Neuron (in vitro differentiated cells): ENCODE measurements at regions not wholly inside any gene's neighbourhood (a gene's known extent, or its start where the extent isn't known, plus 50 kb on each side); places are given as distances from the start of the nearest gene placed in this dataset.

ENCODE experiments used
- H2AFZ ChIP-seq: one replicate; pipeline ENCODE4 v1.6.1; 2013; ENCODE audit warnings: low read depth, mild to moderate bottlenecking, inconsistent platforms, low read length, moderate library complexity
- H3K27me3 ChIP-seq: one replicate; pipeline ENCODE4 v1.6.1; 2013; ENCODE audit warnings: low read length; ENCODE audit not compliant: insufficient read depth
- H3K36me3 ChIP-seq: one replicate; pipeline ENCODE4 v1.6.1; 2013; ENCODE audit warnings: low read length; ENCODE audit not compliant: insufficient read depth
- H3K4me1 ChIP-seq: one replicate; pipeline ENCODE4 v1.6.1; 2013; ENCODE audit warnings: low read length; ENCODE audit not compliant: insufficient read depth
- H3K4me3 ChIP-seq: 2 replicates; pipeline ENCODE4 v1.5.1; 2013; ENCODE audit warnings: mild to moderate bottlenecking, low read length, moderate library complexity
- H3K9me3 ChIP-seq: one replicate; pipeline ENCODE4 v1.6.1; 2013; ENCODE audit warnings: low read length

DNA sequence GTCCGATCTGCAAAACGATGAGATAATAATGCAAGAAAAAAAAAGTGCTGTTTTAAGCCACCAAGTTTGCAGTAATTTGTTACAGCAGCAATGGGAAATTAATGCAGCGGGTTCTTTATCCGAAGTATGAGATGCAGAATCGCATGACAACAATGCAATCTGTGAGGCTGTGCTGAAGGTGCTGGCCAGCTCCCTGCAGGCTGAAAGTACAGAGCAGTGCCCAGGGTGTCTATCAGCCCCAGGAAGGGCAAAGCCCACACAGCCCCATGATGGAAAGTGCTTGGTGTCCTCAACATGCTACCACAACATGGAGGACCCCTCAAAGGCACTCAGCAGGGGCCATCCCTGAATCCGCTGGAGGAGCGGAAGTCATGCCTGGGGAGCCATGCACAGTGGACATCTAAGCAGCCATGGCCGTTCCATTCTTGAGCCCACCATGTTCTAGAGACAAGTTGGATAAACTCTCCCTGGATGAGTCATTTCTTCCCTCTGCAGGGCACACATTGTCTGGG, 199.5 kb upstream of the PFKP start:
- no peak overlapping the region for H2AFZ ChIP-seq
- H3K4me1 ChIP-seq = no peaks in the 10 kb centered on the region
- no peak overlapping the region for H3K4me3 ChIP-seq
- no peaks in the 10 kb centered on the region for H3K27me3 ChIP-seq
- no peaks in the 10 kb centered on the region for H3K9me3 ChIP-seq
- no peaks in the 10 kb centered on the region for H3K36me3 ChIP-seq

DNA sequence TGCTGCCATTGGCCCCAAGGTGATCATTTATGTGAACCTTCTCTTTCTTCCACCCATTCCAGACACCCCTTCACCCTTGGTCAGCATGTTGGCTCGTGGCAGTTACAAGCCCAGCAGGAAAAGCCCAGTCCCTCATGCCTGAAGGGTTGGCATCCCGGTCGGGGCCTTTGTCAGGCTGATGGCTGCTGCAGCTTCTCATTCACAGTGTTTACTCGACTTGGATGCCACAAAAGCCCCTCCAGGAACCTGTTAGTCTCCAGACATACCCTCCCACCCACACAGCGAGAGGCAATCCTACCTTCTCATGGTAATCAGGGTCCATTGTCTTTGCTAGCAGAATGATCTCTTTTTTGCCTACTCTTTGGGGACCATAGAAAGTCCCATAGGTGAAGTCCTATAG, 200.8 kb upstream of the PFKP start:
- no peaks in the 10 kb centered on the region for H3K27me3 ChIP-seq
- H3K4me1 ChIP-seq = no peaks in the 10 kb centered on the region
- no peaks in the 10 kb centered on the region for H3K36me3 ChIP-seq
- no peak overlapping the region for H3K4me3 ChIP-seq
- no peak overlapping the region for H2AFZ ChIP-seq
- H3K9me3 ChIP-seq = no peaks in the 10 kb centered on the region

DNA sequence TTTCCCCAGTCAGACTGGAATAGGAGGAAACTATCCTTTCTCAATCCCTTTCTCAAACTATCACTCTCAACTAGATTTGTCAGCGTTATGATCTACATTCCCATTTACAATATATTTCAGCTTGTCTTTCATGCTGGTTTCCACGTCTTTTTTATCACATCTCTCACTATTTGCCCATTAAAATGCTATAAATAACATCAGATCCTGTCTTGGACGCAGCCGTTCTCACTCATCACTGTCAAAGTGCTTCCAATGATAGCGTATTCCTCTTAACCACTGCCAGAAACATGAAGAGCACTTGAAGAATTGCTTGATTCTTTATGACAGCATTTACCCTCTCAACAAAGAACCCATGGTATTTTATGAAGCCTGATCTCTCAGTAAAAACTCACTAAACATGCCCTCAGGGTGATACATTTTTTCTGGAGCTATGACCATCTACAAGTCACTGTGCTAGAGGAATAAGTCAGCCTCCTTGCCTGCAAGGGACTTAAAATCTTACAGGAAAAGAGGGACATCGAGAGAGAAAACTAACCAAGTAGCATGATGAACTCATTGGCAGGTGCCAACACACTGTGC, 205.6 kb upstream of the PFKP start:
- no peaks in the 10 kb centered on the region for H3K9me3 ChIP-seq
- H3K27me3 ChIP-seq = no peaks in the 10 kb centered on the region
- H3K4me3 ChIP-seq = no peak overlapping the region
- no peak overlapping the region for H2AFZ ChIP-seq
- H3K36me3 ChIP-seq = no peaks in the 10 kb centered on the region
- H3K4me1 ChIP-seq = no peaks in the 10 kb centered on the region

DNA sequence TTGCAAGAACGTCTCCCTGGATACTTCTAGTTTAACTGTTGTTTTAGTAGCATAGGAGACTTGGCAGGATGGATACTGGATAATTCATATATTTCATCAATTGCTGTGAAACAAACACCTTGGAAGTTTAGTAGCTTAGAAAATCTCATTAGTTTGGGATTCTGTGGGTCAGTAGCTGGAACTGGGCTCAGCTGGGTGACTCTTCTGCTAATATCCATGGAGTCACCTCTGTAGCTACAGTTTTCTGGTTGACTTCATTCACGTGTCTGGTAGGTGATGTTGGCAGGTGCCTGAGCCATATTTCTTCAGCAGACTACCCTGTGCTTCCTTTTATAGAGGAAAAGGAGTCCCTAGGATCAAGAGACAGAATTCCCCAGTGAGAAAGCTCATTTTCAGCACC, 208.9 kb upstream of the PFKP start:
- no peaks in the 10 kb centered on the region for H3K36me3 ChIP-seq
- H3K4me1 ChIP-seq = no peaks in the 10 kb centered on the region
- H3K4me3 ChIP-seq = no peak overlapping the region
- H2AFZ ChIP-seq = no peak overlapping the region
- H3K9me3 ChIP-seq = no peaks in the 10 kb centered on the region
- peaks cover 3% of the 10 kb centered on the region for H3K27me3 ChIP-seq

DNA sequence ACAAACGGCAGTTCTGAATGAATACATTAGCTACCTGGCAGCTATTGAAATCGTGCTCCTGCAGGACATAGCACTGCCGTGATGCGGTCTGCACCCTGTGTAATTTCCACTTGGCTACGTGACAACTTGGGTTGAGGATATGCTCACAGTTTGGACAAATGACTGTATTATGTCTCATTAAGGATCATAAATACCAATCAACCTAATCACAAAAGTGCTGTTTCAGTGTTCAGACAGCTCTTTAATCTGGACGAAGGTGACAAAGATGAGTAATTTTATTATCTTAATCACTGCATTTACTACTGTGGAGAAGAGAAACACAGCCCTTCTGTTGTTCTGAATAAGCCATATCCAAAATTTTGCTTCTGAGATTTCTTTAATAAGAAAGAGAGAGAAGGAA, 210.8 kb upstream of the PFKP start:
- Histone ChIP-seq H3K27me3 (peaks cover 3% of the 10 kb centered on the region), H3K9me3 (no peaks in the 10 kb centered on the region), H3K36me3 (no peaks in the 10 kb centered on the region), H2AFZ (no peak overlapping the region), H3K4me3 (no peak overlapping the region), H3K4me1 (no peaks in the 10 kb centered on the region)

DNA sequence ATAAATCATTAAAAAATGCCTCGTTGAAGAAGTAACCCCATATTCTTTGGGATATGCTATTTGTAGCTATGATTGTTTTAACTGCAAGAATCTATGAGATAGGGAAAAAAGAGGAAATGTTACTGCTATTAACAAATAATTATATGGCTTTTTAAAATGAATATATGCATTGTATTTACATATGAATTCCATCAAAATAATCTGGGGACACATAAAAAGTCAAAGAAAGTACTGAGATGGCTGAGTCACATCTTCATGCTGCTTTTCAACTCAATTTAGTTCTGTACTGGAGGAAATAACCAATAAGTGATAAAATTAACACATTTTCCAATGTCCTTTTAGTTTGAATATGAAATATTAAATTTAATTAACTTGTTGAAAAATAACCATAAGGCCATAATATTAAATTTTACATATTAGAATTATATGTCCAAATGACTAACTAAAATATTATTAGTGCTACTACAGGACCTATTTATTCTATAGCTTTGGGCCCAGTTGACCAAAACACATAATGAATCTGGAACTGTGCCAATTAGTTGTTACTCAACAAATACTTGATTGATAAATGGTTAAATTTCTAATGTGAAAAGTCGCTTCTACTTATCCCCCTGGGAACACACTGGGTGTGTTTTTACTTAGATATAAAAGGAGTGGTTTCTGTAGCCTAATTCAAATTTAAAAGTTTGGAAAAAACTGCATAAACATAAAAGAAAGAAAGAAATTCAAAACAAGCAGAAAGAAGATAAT, 214.6 kb upstream of the PFKP start:
- no peaks in the 10 kb centered on the region for H3K9me3 ChIP-seq

DNA sequence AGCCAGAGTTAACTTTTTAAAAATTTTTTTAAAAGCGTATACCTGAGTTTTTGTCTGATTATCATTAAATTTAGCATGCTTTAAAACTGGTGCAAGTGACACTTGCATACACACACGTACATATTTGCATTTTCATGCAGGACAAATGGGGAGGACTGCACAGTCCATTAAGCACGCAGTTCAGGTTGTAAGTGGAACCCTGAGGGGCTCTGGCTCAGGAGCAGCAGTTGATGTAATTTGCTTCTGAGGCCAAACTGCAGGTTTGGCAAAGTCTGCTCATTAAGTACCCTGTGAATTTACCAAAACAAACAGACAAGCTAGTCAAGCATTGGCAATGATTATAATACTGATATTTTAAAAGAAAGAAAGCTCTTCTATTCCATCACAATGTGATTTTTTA, 215.8 kb upstream of the PFKP start:
- H3K27me3 ChIP-seq = peaks cover 3% of the 10 kb centered on the region
- no peaks in the 10 kb centered on the region for H3K9me3 ChIP-seq
- H3K4me3 ChIP-seq = no peak overlapping the region
- no peak overlapping the region for H2AFZ ChIP-seq
- H3K4me1 ChIP-seq = no peaks in the 10 kb centered on the region
- H3K36me3 ChIP-seq = no peaks in the 10 kb centered on the region

More for the DNA sequence above, 214.6 kb upstream of the PFKP start:
- peaks cover 3% of the 10 kb centered on the region for H3K27me3 ChIP-seq
- H3K4me3 ChIP-seq = no peak overlapping the region
- no peaks in the 10 kb centered on the region for H3K36me3 ChIP-seq
- no peak overlapping the region for H2AFZ ChIP-seq
- no peaks in the 10 kb centered on the region for H3K4me1 ChIP-seq

DNA sequence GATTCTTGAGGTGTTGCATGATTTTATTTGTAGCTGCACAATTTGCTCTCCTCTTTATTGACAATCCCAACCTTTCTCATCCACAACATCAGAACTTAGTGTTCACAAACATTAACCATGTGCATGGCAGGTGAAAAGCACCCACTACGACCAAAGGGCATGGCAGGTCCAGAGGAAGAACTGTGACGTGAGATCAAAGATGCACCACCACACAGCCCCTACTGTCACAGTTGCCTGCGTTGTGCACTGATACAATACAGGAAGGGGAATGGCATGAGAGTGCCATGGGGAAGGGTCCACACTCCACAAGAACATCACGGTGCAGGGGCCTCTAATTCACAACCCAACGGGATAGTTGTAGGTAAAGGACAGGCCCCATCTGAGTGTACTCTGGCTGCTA, 217.1 kb upstream of the PFKP start:
- Histone ChIP-seq H2AFZ (no peak overlapping the region), H3K9me3 (no peaks in the 10 kb centered on the region), H3K27me3 (no peaks in the 10 kb centered on the region), H3K4me1 (no peaks in the 10 kb centered on the region), H3K4me3 (no peak overlapping the region), H3K36me3 (no peaks in the 10 kb centered on the region)

DNA sequence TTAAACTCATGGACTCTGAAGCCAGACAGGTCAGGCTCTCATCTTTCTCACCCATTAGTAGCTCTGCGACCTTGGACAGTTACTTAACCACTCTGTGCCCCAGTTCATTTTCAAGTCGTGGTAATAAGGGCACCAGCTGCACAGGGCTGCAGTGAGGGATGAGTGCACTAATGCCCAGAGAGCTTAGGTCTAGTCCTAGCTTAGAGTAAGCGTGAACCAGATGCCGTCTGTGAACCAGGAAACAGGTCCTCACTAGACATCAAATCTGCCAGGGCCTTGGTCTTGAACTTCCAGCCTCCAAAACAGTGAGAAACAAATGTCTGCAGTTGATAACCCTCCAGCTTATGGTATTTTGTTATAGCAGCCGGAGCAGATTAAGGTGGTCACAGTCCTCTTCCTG, 222.4 kb upstream of the PFKP start:
- Histone ChIP-seq H3K4me3 (no peak overlapping the region), H3K36me3 (no peaks in the 10 kb centered on the region), H3K4me1 (no peaks in the 10 kb centered on the region), H2AFZ (no peak overlapping the region), H3K27me3 (no peaks in the 10 kb centered on the region), H3K9me3 (no peaks in the 10 kb centered on the region)

DNA sequence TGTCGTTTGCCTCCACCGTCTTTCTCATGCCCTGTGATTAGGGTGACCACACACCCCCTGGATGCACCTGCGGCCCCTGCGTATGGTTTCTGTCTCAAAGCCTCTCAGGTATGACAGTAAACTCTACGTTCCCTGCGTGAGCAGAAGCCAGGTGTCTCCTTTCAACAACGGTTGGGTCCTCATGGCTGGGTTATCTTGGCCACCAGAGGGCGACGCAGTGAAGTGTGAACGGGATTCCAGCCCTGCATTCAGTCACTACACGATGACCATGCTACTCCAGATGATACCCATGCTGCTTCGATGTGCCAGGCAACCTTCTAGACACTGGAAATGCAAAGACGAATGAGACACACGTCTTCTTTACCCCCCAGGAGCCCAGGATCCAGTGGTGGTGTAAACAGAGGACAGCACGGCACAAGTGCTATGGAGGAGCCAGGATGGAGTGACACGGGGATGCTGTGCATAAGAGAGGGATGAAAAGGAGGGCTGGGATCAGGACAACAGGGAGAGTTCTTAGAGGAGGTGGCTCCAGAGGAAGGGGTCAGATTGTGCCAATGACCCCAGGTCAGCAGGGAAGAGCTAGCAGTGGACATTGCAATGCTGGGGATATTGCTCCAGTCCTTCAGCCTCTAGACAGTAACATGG, 228.1 kb upstream of the PFKP start:
- H3K36me3 ChIP-seq = no peaks in the 10 kb centered on the region
- no peaks in the 10 kb centered on the region for H3K9me3 ChIP-seq
- H3K27me3 ChIP-seq = no peaks in the 10 kb centered on the region
- no peaks in the 10 kb centered on the region for H3K4me1 ChIP-seq
- no peak overlapping the region for H3K4me3 ChIP-seq
- no peak overlapping the region for H2AFZ ChIP-seq

DNA sequence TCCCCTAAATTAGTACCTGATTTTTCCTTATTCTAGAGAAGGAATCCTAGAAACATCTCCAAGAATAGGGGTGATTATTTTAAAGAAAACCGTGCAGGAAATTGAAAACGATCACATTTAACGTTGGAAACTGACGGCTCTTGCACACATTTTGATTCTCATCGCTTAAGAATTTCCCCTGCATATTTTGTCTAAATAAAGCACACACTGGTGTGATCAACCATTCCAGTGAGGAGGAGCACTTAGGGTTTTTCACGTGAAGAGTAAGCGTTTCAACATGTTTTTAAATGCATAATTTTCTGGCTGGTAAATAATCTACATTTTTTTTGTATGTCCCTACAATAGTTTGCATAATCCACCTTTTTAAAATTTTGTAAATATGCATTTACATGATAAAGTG, 229.7 kb upstream of the PFKP start:
- no peaks in the 10 kb centered on the region for H3K36me3 ChIP-seq
- no peaks in the 10 kb centered on the region for H3K9me3 ChIP-seq
- H3K27me3 ChIP-seq = no peaks in the 10 kb centered on the region
- no peak overlapping the region for H3K4me3 ChIP-seq
- H3K4me1 ChIP-seq = no peaks in the 10 kb centered on the region
- no peak overlapping the region for H2AFZ ChIP-seq

DNA sequence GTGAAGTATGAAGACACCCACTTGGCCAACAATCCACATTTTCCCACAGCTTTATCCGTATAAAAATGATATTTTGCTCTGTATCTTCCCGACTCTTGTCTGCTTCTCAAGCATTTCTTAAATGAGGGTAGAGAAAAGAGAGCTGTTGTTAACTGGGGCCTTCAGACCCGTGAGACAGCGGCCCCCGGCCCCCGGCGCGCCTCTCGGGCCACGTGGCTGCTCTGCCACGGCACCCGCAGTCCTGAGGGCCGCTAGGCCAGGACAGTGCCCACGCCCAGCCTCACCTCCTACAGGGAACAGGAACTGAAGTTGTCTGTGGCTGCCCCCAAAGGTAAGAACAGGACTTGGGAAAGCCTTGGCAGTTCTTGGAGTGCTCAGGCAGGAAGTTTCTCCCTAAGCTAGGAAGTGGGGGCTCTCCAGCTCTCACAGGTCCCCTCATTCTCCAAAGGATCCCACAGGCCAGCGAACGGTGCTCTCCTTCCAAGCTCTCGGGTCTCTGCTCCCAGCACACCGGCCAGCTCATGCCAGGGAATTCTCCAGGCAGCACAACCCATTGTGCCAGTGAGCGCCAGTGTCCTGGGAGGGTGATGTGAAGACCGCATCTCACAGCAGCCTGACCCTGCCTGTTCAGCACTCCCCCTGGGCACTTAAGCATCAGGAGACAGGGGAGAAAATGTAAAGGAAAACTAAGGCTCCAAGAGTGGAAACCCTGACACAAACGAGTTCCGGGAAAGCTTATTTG, 230.3 kb upstream of the PFKP start:
- no peaks in the 10 kb centered on the region for H3K4me1 ChIP-seq
- H3K9me3 ChIP-seq = no peaks in the 10 kb centered on the region
- no peak overlapping the region for H3K4me3 ChIP-seq
- H3K36me3 ChIP-seq = no peaks in the 10 kb centered on the region
- H2AFZ ChIP-seq = no peak overlapping the region
- H3K27me3 ChIP-seq = no peaks in the 10 kb centered on the region

DNA sequence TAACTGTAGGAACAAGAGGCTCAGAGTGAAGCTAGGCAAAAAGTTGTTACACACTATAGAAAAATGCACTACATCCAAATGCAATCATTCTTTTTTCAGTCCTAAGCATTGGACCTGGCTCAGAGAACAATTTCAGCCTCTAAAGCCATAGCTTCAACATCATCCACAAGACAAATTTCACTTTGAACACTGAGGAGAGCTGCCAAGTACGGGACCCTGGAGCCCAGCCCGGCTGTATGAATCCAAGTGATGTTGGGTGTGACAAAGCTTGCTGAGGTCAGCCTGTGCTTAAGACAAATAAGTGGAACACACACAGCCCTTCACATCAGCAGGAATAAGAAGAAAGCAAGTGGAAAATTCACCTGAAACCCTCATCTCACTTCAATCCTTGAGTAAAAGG, 233.1 kb upstream of the PFKP start:
- Histone ChIP-seq H2AFZ (no peak overlapping the region), H3K36me3 (no peaks in the 10 kb centered on the region), H3K4me3 (no peak overlapping the region), H3K4me1 (no peaks in the 10 kb centered on the region), H3K9me3 (no peaks in the 10 kb centered on the region), H3K27me3 (no peaks in the 10 kb centered on the region)
